ENCODE measurements at regions not wholly inside any gene's neighbourhood (a gene's known extent, or its start where the extent isn't known, plus 50 kb on each side); places are given as distances from the start of the nearest gene placed in this dataset.
"Not testable (repeated sequence)": the region's sequence is repeated elsewhere in the genome, so short reads cannot be mapped to it uniquely, and the experiment has no call there.

- Mint-ChIP-seq H3K36me3 (ENCODE audit: low read depth) (no peaks in the 10 kb centered on the region), H3K4me1 (peaks cover 5% of the 10 kb centered on the region), H3K27ac (no peak overlapping the region), H3K4me3 (no peak overlapping the region), H3K27me3 (ENCODE audit: low read depth) (no peaks in the 10 kb centered on the region), H3K9me3 (peaks cover 5% of the 10 kb centered on the region)
- TF ChIP-seq, protein P1, sequence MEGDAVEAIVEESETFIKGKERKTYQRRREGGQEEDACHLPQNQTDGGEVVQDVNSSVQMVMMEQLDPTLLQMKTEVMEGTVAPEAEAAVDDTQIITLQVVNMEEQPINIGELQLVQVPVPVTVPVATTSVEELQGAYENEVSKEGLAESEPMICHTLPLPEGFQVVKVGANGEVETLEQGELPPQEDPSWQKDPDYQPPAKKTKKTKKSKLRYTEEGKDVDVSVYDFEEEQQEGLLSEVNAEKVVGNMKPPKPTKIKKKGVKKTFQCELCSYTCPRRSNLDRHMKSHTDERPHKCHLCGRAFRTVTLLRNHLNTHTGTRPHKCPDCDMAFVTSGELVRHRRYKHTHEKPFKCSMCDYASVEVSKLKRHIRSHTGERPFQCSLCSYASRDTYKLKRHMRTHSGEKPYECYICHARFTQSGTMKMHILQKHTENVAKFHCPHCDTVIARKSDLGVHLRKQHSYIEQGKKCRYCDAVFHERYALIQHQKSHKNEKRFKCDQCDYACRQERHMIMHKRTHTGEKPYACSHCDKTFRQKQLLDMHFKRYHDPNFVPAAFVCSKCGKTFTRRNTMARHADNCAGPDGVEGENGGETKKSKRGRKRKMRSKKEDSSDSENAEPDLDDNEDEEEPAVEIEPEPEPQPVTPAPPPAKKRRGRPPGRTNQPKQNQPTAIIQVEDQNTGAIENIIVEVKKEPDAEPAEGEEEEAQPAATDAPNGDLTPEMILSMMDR (IDR thresholded peaks at IDR 0.05; ENCODE audit: unreplicated experiment in 3 of 3): no peak
Observed at GRCh38 chr5:60482301-60482700, 217.7 kb downstream of the DEPDC1B start.

GRCh38 chr5:60479542-60479941 lies 220.4 kb downstream of the DEPDC1B start:
- Mint-ChIP-seq H3K4me3 (no peak overlapping the region), H3K27ac (no peak overlapping the region), H3K36me3 (ENCODE audit: low read depth) (no peaks in the 10 kb centered on the region), H3K4me1 (no peaks in the 10 kb centered on the region), H3K27me3 (ENCODE audit: low read depth) (no peaks in the 10 kb centered on the region), H3K9me3 (peaks cover 5% of the 10 kb centered on the region)
- TF ChIP-seq, protein P1 (IDR thresholded peaks at IDR 0.05; ENCODE audit: unreplicated experiment in 3 of 3): no peak

DNA sequence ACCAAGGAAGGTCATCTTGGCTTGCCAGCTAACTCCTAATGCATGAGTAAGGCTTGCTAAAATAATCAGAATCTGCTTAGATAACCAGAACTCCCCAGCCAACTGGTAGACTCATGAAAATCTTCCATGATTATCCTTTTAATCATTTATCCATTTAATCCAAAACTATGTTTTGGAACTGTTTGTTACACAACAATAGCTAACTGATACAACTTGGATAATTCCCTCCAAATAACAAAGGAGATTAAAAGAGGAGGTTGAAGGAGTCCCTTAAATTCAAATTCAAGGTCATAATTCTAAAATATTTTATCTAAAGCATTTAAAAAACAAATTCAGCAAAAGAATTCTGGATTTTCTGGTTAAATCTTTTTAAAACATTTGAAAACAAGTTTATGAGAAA lies 222.1 kb downstream of the DEPDC1B start:
- H3K4me3 Mint-ChIP-seq: no peak overlapping the region

GRCh38 chr5:60473654-60474053 lies 226.3 kb downstream of the DEPDC1B start:
- H3K36me3 Mint-ChIP-seq (ENCODE audit: low read depth): no peaks in the 10 kb centered on the region
- no peaks in the 10 kb centered on the region for H3K27me3 Mint-ChIP-seq (ENCODE audit: low read depth)
- peaks cover 15% of the 10 kb centered on the region for H3K9me3 Mint-ChIP-seq
- no peaks in the 10 kb centered on the region for H3K4me1 Mint-ChIP-seq
- TF ChIP-seq, protein P1 (IDR thresholded peaks at IDR 0.05; ENCODE audit: unreplicated experiment in 3 of 3): no peak
- H3K4me3 Mint-ChIP-seq: no peak overlapping the region
- H3K27ac Mint-ChIP-seq: no peak overlapping the region

More for the DNA sequence above, 222.1 kb downstream of the DEPDC1B start:
- Mint-ChIP-seq H3K9me3 (peaks cover 5% of the 10 kb centered on the region), H3K4me1 (no peaks in the 10 kb centered on the region), H3K27ac (no peak overlapping the region), H3K36me3 (ENCODE audit: low read depth) (no peaks in the 10 kb centered on the region), H3K27me3 (ENCODE audit: low read depth) (no peaks in the 10 kb centered on the region)
- TF ChIP-seq, protein P1 (IDR thresholded peaks at IDR 0.05; ENCODE audit: unreplicated experiment in 3 of 3): no peak

DNA sequence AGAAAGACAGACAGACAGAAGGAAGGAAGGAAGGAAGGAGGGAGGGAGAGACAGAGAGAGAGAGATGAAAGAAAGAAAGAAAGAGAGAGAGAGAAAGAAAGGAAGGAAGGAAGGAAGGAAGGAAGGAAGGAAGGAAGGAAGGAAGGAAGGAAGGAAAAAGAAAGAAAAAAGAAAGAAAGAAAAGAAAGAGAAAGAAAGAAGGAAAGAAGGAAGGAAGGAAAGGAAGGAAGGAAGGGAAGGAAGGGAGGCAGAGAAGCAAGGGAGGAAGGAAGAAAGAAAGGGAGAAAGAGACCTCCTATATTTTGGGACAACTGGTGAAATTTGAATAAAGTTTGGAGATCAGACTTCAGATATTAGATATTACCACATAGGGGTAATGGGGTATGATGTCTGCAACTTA lies 226.9 kb downstream of the DEPDC1B start:
- H3K27ac Mint-ChIP-seq; H3K36me3 Mint-ChIP-seq (ENCODE audit: low read depth); H3K9me3 Mint-ChIP-seq; H3K27me3 Mint-ChIP-seq (ENCODE audit: low read depth); H3K4me3 Mint-ChIP-seq; H3K4me1 Mint-ChIP-seq: not testable (repeated sequence)

GRCh38 chr5:60470881-60471280 lies 229.1 kb downstream of the DEPDC1B start:
- no peaks in the 10 kb centered on the region for H3K36me3 Mint-ChIP-seq (ENCODE audit: low read depth)
- H3K4me3 Mint-ChIP-seq: no peak overlapping the region
- TF ChIP-seq, protein P1 (IDR thresholded peaks at IDR 0.05; ENCODE audit: unreplicated experiment in 3 of 3): no peak
- H3K9me3 Mint-ChIP-seq: peaks cover 10% of the 10 kb centered on the region
- H3K27ac Mint-ChIP-seq: no peak overlapping the region
- H3K27me3 Mint-ChIP-seq (ENCODE audit: low read depth): no peaks in the 10 kb centered on the region
- no peaks in the 10 kb centered on the region for H3K4me1 Mint-ChIP-seq
